Spinal cord (tissue), 9 donors: ENCODE measurements at regions not wholly inside any gene's neighbourhood (a gene's known extent, or its start where the extent isn't known, plus 50 kb on each side); places are given as distances from the start of the nearest gene placed in this dataset.

Experiments
- DNase-seq, 6 donors: peaks; one replicate each; pipeline versions ENCODE4 v3.0.0 to v3.0.0-alpha.2; 2013 to 2015; ENCODE audit warnings: low spot score in 6 of 6, low read depth in 4 of 6
- H3K27ac ChIP-seq: one replicate; pipeline ENCODE4 v1.5.1; 2013; ENCODE audit warnings: low read depth, low read length, control low read depth
- H3K27me3 ChIP-seq: one replicate; pipeline ENCODE4 v1.6.1; 2013; ENCODE audit warnings: low read length; ENCODE audit not compliant: control insufficient read depth, insufficient read depth
- H3K36me3 ChIP-seq: one replicate; pipeline ENCODE4 v1.6.1; 2013; ENCODE audit warnings: low read length; ENCODE audit not compliant: control insufficient read depth, insufficient read depth
- H3K4me1 ChIP-seq: one replicate; pipeline ENCODE4 v1.6.1; 2013; ENCODE audit warnings: low read length; ENCODE audit not compliant: control insufficient read depth, insufficient read depth
- H3K4me3 ChIP-seq: one replicate; pipeline ENCODE4 v1.5.1; 2013; ENCODE audit warnings: low read depth, low read length, control low read depth
- H3K9me3 ChIP-seq: one replicate; pipeline ENCODE4 v1.6.1; 2013; ENCODE audit warnings: low read length; ENCODE audit not compliant: control insufficient read depth, insufficient read depth
- WGBS: methylation state at CpG from one replicate; pipeline ENCODE4 v1.1.5; 2013; ENCODE audit warnings: missing lambda C conversion rate; ENCODE audit not compliant: insufficient coverage; 5-methylcytosine and 5-hydroxymethylcytosine counted together
- donor health status: healthy.

DNA sequence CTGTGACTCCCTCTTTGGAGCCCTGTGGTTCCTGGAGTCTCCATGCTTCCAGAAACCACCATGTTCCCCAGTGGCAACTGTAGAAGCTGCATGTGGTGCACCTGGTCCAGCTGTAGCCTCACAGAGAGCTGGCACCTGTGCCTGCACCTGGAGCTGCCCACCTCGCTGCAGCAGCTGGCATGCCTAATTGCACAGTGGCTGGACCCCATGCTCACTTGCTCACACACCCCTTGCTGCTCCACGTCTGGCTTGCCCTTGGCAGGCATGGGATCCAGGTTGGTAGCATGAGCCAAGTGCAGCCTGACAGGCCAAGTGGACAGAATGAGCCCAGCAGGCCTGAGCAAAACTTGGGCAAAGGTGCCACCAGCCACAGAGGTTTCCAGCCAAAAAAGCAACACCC lies 680.1 kb downstream of the MATN1 start:
- H3K27me3 ChIP-seq = no peaks in the 10 kb centered on the region
- H3K9me3 ChIP-seq = peaks cover 1% of the 10 kb centered on the region
- no peaks in the 10 kb centered on the region for H3K36me3 ChIP-seq
- H3K27ac ChIP-seq = no peak overlapping the region
- H3K4me1 ChIP-seq = peaks cover 4% of the 10 kb centered on the region
- 86% methylated on average over 2 of the region's 2 CpGs for WGBS
- DNase-seq = no peak
- no peak overlapping the region for H3K4me3 ChIP-seq

DNA sequence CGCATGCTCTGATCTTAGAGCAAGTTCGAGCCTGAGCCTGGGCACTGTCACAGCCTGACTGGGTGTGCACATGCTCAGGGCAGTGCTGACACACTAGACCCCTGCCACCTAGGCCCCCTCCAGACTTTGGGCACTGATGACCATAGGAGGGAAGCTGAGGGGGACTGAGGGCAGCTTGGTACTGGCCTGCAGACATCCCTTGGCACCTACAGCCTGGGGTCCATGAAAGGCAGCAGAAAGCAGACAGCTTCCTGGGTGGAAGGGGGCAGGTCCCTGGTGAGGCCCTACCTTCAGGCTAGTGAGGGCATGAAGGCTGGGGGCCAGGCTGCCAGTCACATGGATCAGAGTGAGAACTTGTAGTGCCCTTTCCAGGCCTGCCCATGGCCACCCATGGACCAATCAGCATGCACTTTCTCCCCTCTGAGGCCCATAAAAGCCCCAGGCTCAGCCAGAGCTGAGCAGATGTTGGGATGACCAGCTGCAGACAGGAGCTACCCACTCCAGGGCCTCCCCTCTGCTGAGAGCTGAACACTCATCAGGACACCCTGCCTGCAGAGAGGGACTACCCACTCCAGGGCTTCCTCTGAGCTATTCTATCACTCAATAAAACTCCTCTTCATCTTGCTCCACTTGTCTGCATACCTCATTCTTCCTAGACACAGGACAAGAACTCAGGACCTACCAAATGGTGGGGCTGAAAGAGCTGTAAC lies 680.8 kb downstream of the MATN1 start:
- H3K4me3 ChIP-seq = no peak overlapping the region
- no peaks in the 10 kb centered on the region for H3K36me3 ChIP-seq
- no peak for DNase-seq
- 100% methylated on average over 2 of the region's 2 CpGs for WGBS
- no peaks in the 10 kb centered on the region for H3K27me3 ChIP-seq
- H3K27ac ChIP-seq = no peak overlapping the region
- H3K9me3 ChIP-seq = peaks cover 1% of the 10 kb centered on the region
- peaks cover 4% of the 10 kb centered on the region for H3K4me1 ChIP-seq

DNA sequence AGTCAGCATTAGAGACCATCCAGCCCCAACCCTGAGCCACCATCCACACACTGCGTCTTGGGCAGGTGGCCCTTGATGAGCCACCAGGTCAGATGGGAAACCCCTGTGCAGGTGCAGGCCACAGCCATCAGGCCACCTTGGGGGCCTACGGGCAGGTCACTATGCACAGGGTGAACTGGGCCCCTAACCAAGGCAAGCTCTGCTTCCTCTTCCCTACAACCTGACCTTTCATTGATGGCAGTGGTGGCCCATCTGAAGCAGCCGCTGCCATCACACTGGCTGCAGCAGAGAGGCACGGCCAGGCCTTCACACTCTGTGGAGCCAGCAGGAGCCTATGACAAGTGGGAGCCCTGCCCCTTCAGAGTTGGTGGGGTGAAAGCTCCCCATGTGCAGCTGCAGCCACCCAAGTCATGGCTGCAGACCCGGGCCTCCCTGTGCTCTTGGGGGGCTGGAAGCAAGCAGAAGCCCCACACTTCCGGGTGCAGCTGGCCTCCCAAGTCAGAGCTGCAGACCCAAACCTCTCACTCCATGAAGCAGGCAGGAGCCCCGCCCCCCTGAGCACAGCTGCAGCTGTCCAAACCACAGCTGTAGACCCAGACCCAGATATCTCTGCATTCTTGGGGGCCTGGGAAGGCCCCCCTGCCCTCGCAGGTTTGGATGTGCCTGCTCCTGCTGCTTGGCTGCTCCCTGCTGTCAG lies 681.5 kb downstream of the MATN1 start:
- H3K4me3 ChIP-seq = no peak overlapping the region
- WGBS = 87% methylated on average over 8 of the region's 8 CpGs
- no peaks in the 10 kb centered on the region for H3K27me3 ChIP-seq
- peaks cover 4% of the 10 kb centered on the region for H3K4me1 ChIP-seq
- H3K36me3 ChIP-seq = no peaks in the 10 kb centered on the region
- H3K27ac ChIP-seq = no peak overlapping the region
- DNase-seq = no peak
- H3K9me3 ChIP-seq = peaks cover 1% of the 10 kb centered on the region

DNA sequence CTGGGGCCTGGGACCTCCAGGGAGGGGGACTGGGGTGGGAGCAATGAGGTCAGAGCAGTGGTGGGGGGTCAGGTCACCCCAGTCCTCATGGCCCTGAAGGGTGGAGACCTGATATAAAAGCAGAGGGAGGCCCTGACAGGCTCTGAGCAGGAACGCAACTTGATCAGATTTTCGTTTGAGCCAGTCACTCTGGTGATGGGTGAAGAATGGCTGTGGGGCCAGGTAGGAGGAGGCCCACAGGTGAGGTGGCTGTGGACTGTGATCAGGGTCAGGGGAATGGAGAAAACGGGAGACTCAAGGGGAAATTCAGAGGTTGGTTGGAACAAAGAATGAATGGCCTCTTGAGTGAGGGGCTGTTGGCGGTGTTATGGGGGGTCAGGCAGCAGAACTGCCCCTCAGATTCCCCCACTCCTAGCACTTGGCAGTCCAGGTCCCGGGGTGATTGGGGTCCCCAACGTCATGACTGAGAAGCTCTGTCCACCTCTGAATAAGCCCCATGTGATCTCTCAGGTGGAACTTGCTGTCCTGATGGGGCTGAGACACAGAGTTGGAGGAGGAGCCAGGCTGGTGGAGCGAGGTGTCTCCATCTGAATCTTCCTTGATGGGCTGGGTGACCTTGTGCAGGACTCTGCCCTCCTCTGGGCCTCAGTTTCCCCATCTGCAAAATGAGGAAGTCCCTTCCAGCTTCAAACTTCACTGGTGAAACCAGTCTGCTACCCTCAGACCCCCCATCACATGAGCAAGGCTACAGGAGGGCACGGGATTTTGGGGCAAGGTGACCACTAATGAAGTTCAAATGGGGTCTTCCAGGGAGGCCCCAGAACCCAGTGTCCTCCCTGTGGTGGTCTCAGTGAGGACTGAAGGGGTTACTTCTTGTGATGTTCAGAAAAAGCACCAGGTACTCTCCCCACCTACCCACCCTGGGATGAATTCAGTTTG lies 683.0 kb downstream of the MATN1 start:
- H3K27me3 ChIP-seq = no peaks in the 10 kb centered on the region
- no peak overlapping the region for H3K27ac ChIP-seq
- H3K36me3 ChIP-seq = no peaks in the 10 kb centered on the region
- 89% methylated on average over 5 of the region's 8 CpGs for WGBS
- no peaks in the 10 kb centered on the region for H3K4me1 ChIP-seq
- no peak overlapping the region for H3K4me3 ChIP-seq
- DNase-seq = no peak
- H3K9me3 ChIP-seq = peaks cover 1% of the 10 kb centered on the region

DNA sequence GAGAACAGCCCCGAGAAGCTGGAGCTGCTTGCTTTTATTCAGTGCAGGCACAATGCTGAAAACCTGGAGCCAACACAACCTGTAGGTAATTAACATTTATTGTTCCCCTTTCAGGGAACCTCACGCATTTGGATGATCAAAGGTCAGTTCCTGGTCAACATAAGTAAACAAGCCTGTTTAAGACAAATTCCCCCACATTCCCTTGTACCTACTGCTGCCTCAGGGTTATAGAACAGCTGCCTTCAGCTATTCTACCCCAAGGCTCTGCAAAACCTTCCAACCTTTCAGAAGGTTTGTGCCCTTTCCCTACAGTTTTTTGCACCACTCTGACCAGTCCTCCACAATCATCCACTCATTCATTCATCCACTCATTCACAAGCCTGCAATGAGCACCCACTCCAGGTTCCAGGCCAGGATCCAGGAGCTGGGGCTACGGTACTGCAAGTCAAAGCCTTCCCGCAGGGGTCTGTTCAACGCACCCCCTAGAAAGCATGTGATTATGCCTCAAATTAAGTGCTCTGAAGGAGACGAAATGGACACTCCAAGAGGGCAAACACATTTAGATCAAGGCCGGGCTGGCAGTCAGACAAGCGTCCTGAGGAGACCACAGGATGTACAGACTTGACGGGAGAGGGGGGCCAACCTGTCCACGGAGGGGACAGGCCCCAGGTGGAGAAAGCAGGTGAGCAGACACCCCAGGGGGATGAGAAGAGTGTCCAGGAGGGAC lies 683.9 kb downstream of the MATN1 start:
- H3K4me1 ChIP-seq = peaks cover 3% of the 10 kb centered on the region
- no peak for DNase-seq
- H3K27me3 ChIP-seq = no peaks in the 10 kb centered on the region
- WGBS = 81% methylated on average over 10 of the region's 10 CpGs
- no peaks in the 10 kb centered on the region for H3K36me3 ChIP-seq
- no peak overlapping the region for H3K27ac ChIP-seq
- H3K9me3 ChIP-seq = peaks cover 1% of the 10 kb centered on the region
- no peak overlapping the region for H3K4me3 ChIP-seq

DNA sequence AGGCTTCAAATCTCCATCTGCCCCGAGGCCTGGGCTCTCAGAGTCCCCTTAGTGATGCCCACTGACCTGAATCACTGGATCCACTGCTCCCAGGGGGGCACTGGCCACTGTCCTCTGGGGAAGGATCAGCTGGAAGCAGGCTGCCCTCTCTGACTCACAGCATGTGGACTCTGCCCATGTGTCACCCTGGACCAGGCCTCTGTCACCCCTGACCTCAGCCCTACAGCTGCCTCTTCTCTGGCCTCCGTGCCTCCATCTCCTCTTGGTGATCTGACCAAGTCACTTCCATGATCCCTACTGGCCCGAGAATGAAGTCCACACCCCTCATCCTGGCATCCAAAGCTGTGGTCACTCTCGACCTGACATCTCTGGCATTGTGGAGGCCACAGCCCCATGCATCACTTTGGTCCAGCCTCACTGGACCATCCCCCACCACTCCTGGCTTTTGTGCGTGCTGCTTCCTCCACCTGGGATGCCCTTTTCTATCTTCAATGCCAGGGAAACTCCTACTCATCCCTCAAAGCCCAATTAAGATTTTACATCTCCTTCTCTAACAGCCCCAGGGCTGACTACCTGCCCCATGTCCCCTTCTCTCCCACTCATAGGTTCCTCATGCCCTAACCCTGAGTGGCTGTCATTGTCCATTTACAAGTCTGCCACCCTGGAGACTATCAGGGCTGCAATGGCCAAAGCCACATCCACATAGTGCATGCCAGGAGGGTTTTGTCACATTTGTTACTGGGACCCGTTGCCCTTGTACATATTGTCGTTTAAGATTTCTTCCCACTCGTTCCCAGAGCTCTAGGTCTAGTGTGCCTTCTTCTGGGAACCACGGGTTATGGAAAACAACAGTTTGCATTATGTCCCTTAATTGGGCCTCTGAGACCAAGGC lies 685.0 kb downstream of the MATN1 start:
- Histone ChIP-seq H3K36me3 (no peaks in the 10 kb centered on the region), H3K27me3 (no peaks in the 10 kb centered on the region), H3K4me3 (no peak overlapping the region), H3K27ac (no peak overlapping the region), H3K9me3 (peaks cover 1% of the 10 kb centered on the region), H3K4me1 (peaks cover 8% of the 10 kb centered on the region)
- WGBS = 85% methylated on average over 8 of the region's 9 CpGs
- DNase-seq = no peak

DNA sequence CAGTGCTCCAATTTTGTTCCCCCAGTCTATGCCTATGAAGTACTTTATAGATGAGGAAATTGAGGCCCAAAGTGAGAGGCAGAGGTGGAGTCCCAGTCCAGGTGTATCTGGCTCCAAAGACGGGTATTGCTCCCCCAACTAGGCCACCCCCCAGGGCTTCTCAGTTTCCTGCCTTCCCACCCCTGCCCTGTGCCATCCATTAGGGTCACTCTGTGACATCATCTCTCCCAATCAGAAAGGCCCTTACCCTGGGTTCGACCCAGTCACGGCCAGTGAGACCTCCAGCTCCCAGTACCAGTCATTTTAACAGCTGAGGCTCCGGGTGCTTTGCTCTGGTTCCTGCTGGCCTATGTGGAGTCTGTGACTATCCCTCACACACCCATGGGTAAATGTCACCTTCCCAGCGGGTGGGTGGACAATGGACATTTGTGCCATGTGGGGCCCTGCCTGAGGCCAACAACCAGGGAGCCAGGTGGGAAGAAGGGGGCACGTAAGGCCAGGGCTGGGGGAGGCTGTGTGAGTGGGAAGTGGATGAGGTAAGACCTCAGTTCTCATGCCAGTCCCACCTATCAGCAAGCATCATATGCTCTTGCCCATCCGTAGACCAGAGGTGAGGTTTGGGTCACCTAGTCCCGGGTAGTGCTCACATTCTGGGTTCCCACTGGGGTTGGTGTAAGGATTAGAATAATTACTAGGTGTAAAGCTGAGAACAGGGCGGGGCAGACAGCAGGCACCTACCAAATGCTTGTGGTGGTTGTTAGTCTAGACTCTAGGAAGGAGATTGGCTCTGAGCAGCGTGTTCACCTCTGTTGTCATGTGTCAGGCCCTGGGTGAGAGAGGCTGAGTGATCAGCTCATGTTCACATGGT lies 685.9 kb downstream of the MATN1 start:
- Histone ChIP-seq H3K9me3 (no peaks in the 10 kb centered on the region), H3K4me3 (no peak overlapping the region), H3K36me3 (no peaks in the 10 kb centered on the region), H3K27ac (no peak overlapping the region), H3K27me3 (no peaks in the 10 kb centered on the region), H3K4me1 (peaks cover 8% of the 10 kb centered on the region)
- no peak for DNase-seq
- 89% methylated on average over 6 of the region's 10 CpGs for WGBS

DNA sequence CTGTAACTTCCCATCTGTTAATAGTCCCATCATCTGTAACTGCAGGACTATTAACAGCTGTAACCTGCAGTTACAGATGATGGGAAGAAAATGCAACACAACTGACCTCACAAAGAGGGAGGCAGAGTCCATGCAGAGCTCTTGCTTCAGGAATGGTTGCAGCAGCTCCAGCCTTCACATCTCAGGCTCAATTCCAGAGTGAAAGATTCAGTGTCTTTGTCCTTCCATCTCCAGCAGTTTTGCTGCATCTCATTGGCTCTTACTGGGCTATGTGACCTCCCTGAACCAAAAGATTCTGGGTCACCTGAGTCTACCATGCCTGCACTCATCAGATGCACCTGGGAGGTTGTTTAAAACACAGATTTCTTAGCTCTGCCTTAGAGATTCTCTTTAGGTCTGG lies 686.7 kb downstream of the MATN1 start:
- no peaks in the 10 kb centered on the region for H3K27me3 ChIP-seq
- no peak overlapping the region for H3K4me3 ChIP-seq
- DNase-seq = no peak
- H3K36me3 ChIP-seq = no peaks in the 10 kb centered on the region
- H3K27ac ChIP-seq = no peak overlapping the region
- no peaks in the 10 kb centered on the region for H3K9me3 ChIP-seq
- peaks cover 8% of the 10 kb centered on the region for H3K4me1 ChIP-seq
